ENCODE measurements at regions not wholly inside any gene's neighbourhood (a gene's known extent, or its start where the extent isn't known, plus 50 kb on each side); places are given as distances from the start of the nearest gene placed in this dataset.

DNA sequence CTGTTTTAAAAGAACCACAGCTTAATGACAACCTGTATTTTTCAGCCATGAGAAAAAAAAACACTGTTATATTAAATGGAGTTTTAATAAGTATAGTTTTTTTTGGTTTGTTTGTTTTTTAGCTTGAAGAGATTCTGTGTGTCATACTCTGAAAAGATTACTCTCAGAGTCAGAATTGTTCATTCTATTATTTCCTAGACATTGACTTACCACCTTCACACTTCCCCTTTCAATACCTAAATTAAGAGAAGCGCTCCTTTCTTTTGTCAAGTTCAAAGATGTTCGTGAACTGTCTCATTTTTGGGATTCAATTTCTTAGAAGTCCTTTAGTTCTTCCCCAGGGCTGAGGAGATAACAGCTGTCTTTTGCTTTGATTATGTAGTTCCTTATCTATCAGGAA, 1201.6 kb upstream of the NUDT12 start:
- DNase-seq, result no peak

DNA sequence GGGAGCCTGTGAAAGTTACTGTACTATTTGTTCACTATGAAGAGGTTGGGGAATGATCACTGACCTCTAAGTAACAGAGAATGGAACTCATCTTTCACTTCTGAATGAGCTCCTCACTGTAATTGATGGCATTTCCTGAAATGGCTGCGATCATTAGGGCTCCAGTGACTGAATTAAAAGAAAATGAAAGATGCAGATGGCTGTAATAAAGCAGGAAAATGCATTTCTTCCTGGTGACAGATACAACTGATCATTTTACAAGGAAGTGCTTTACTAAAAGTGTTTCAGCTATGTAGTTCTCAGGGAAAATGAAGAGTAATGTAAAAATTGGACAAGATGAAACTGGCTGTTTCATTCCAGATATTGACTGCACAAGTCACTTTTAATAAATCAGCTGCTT, 1200.6 kb upstream of the NUDT12 start:
- no peak for DNase-seq

DNA sequence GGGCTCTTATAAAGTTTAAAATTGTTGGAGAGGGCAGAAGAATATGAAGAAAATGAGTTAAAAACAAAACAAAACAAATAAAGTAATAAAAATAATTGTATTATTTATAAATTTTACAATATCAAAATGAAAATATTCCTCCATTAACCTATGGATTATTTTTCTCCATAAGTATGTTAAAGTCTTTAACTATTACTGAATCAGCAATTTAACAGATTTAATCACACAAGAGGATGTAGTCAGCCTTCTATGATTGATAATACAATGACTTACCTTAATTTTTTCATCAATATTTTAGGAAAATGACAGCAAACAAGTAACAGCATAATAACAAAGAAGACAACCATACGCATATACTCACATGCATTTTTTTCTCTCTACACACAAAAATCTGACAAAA, 1195.3 kb upstream of the NUDT12 start:
- no peak for DNase-seq

DNA sequence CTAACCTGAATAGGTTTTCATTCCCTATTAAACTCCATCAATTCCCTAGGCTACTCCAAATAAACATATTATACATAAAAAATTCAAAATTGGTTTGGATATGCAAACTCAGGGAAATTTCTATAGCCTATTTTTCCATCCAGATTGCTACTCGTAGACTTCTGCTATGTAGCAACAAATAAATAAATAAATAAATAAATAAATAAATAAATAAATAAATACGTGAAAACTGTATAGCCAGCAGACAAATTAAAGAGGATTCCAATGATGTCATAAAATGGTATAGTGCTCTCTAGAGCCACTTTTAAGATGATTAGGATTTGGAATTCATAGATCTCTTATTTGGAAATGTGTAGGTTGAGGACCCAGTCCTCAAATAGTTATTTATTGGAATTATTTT, 1193.2 kb upstream of the NUDT12 start:
- DNase-seq, result no peak

DNA sequence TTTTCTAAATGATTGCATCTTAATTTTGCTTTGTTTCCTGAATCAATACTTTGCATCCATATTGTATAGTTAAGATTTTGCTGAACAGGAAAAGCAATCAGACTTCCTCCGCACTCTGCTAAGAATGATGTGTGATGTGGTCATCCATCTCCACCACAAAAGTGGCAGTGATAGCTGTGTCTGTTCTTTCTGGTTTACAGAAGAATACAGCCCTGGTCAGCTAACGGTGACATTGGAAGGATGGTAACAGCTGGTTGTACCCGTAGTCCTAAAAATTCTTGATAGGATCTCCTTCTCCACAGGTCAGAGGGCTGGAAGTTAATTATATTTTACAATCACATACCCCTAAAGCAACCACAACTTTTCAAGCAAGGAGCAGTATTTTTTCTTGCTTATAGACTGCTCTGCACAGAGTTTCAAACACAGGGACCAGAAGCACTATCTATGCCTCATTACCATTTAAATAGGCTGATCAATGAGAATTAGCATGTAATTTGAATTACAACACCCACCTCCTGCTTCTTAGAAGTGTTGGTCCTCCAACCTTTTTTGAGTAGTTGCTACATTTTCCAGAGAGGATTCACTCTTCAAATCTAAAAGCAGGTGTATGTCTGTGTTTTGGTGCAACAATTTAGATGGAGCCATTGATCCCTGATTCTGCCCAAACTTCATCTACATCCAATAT, 1191.9 kb upstream of the NUDT12 start:
- no peak for DNase-seq

DNA sequence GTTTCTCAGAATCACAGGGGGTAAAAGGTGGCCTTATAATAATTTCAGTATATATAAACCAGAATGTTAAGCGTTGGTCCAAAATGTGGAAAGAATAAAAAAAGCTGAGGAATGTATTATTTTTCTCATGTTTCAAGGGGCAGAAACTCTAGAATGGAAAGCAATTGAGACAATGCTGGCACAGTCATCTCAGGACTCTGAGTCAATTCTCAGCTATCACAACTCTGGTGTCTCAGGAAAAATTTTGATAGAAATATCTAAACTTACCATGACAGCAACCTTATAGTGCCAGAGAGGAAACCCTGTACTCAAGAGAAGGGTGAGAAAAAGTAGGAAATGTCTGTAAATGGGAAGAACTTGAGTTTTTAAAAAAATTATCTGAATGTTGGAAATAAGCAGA, 1189.4 kb upstream of the NUDT12 start:
- no peak for DNase-seq

DNA sequence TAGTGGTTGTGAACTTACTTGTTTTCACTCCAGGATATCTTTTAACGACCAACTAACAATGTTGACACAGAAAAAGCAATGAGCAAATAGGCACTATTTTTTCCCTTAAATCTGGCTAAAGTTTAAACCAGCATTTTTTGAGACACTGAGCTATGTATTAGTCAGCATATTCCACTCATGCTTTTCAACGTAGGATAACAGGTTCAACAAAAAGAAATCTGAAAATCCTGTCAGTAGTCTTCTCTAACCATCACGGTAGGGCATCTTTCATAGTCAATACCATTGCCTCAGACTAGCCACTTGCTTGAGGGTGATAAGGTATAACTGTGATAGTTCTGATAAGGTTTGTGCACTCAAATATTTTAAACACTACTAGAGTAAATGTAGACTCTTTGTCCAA, 1177.3 kb upstream of the NUDT12 start:
- DNase-seq, result no peak

DNA sequence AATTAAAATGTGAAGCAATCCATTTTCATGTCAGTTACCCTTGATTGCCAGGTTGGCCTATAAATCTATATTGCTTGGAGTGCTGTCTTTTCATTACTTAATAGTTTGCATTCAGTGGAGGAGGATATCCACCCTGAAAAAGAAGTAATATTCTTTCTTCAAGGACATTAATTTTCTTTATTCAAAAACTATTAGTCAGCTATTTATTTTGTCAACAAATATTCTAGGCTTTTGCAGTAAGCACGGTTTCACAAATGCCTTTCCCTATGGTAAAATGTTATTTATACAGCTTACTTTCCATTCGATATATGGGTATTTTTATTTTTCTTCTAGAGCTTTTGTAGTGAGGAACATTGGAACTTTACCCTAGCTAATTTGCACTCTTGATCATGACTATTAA, 1176.9 kb upstream of the NUDT12 start:
- DNase-seq, result no peak

DNA sequence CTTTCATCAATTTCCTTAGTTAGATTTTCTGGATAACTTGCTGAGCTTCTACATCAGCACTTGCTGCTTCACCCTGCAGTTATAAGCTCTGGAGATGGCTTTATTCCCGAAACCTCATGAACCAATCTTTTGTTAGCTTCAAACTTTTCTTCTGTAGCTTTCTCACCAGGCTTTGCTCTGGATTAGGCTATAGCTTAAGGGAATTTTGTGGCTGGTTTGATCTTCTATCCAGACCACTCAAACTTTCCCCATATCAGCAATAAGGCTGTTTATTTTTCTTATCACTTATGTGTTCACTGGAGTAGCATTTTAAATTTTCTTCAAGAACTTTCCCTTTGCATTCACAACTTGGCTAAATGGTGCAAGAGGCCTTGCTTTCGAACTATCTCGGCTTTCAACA, 1173.5 kb upstream of the NUDT12 start:
- no peak for DNase-seq

DNA sequence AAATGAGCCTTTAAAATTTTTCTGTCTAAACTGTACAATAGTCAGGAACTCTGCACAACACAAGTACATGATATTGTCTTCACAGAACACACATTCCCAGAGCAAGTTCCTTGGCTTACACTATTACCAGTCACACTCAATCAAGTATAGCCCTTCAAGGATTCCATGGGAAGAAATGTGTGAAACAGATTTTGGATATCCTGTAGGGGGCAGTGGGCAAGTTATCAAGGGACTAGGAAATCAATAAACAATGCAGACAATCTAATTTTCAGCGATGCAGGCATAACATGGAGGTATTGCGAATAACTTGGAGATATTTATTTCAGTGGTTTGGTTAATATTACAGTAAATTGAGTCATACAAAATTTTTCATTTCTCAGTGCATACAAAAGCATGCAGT, 1171.5 kb upstream of the NUDT12 start:
- no peak for DNase-seq

DNA sequence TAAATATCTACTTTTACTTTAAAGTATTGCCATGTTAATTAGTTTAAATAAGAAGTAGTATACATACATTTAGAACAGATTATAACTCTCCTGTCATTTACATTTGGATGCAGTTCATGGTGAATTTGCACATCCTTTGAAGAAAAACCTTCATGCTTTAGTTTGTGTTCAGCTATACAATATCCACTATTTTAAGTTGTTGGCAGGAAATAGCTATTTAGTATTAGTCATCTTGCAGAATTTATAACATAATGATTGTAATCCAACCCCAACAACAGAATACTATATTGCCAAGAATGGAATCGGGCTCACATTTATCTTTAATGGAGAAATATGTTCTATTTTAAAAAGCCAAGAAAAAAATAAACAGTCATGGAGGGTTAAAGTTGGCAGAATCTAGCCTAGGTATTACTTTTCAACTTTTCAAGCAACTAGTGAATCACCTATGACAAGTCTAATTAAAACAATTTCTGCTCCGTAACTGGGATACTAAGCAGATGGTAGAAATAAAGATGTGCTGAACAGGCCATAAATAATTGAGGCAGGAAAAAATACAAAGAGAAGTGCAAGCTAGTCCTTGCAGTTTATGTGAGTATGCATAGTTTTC, 1170.6 kb upstream of the NUDT12 start:
- no peak for DNase-seq

DNA sequence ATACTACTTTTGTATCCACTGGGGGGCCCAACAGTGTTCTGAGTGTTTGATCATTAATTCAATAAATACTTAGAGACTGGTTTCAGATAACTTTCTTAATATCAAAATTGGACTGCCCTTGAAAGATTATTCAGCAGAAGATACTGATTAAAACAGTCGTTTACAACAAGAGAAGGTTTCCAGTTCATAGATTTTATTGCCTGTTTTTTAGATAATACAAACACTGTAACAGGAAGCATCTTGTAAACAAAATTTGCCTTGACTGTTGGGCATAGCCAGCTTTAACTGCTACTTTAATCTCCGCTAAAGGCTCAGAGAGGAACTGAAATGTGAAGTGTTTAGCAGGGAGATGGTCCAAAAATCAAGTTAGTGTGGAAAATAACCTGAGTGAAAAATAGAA, 1168.7 kb upstream of the NUDT12 start:
- DNase-seq, result no peak

DNA sequence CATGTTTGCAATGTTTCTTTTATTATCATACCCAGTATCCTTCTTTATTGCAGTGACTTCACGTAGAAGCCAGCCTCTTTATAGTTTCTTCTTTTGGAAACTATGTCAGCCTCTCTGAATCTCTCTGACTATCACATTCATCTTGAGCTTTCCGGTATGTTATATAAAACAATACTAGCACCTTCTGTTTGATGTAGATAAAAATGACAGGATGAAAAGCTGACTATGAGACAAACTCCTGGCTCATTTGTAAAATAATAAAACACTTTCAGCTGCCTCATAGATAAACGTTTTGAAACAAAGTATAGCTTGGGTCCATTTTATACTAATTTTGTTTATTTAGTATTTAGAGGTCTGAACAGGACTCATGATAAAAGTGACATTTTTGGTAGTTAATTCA, 1145.4 kb upstream of the NUDT12 start:
- no peak for DNase-seq

DNA sequence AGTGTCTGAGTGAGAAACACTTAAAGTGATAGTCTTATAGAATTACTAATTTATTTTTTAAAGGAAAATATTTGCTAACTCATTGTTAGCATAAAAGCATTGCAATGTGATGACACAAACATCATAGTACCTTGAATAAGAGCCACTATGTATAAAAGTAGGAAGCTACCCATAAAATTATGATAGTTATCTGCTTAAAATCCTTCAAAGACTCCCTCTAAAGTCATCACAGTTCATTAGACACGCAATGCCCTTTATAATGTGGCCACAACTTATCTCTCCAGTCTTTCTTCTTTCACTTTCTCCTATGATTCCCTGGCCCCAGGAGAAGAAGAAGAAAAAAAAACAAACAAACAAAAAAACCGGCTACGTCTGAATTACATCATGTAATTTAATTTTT, 1144.0 kb upstream of the NUDT12 start:
- DNase-seq, result no peak

DNA sequence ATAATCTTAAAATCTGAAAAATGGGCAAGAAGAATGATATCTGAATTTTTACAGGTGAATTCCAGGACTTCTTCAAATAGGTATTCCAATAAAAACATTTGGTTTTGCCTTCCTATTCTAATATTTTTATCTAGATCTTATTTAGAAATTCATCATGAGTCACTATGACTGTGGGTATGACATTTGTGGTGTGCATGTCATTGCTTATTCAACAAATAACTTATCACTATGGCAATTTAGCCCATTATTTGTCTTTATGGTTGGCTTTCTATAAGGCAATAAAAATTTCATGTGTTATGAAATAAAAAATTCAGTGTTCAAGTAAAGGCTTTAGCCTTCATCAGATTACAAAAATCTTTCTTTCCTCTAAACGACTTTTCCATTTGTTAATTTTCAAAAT, 1139.6 kb upstream of the NUDT12 start:
- no peak for DNase-seq

DNA sequence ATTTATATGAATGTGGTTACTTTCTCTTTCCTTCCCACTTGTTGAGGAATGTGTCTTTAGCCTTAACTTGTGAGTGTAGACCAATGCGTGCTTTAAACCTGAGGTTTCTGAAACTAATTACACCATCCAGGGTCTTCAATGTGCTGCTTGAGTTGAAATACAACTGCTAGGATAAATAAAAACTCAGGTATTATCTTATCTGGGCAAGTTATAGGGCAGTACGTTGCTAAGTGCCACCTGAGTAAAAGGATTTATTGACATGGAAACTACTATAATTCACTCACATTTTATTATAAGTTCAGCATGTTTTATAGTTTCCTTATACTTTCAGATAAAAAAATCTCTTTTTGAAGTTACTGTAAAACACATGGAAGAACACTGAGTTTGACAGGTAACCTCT, 1136.8 kb upstream of the NUDT12 start:
- no peak for DNase-seq

DNA sequence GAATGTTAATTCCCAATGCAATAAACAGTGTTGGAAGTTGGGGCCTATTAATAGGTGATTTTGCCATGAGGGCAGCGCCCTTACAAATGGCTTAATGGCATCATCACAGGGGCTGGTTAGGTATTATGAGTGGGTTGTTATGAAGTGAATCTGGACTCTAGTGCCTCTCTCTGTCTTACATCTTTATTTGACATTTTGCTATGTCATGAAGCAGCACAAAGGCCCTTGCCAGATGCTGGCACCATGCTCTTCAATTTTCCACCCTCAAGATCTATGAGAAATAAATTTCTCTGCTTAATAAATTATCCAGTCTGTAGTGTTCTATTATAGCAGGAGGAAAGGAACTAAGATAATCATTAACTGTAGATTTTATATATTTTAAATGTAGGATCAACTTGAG, 1098.7 kb upstream of the NUDT12 start:
- DNase-seq, result no peak

DNA sequence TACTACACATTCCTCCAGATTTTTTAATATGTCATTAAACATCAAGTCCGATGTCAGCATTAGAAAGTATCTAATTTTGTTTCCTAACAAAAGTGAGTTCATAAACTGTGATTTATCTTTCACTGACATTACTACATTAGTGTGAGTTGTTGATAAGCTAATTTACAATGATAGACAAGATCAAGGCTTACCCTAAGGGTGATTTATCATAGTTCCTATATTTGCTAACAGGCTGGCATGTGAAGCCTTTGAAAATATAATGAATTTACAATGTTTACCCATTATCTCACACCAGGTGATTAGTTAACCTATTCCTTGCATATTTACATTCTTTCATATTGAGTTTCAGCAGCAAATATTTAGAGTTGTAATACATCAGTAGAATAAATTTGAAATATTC, 1096.9 kb upstream of the NUDT12 start:
- no peak for DNase-seq

DNA sequence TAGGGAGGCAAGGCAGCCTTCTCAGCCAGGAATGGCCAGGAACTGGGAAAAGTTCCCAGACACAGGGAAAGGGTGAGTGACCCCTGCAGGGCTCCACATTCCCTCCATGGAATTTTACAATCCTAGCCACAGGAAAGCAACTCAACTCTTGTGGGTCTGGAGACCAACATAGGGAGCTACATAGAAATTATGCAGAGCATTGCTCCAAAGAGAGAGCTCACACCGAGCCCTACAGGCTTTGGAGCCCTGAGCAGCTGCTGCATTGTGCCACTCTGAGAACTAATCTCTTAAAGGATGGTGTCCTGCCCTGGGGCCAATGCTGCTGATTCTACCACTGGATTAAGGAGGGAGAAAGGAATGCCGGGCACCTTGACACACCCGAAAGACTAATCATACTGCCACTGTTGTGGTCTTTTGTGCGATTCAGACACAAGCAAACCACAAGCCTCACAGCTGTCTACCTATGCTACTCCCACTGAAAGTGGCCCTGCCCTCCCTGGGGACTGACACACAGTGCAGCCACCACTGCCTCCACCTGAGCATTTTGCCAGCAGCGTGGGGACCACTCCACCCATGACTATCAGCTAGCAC, 1089.8 kb upstream of the NUDT12 start:
- no peak for DNase-seq

DNA sequence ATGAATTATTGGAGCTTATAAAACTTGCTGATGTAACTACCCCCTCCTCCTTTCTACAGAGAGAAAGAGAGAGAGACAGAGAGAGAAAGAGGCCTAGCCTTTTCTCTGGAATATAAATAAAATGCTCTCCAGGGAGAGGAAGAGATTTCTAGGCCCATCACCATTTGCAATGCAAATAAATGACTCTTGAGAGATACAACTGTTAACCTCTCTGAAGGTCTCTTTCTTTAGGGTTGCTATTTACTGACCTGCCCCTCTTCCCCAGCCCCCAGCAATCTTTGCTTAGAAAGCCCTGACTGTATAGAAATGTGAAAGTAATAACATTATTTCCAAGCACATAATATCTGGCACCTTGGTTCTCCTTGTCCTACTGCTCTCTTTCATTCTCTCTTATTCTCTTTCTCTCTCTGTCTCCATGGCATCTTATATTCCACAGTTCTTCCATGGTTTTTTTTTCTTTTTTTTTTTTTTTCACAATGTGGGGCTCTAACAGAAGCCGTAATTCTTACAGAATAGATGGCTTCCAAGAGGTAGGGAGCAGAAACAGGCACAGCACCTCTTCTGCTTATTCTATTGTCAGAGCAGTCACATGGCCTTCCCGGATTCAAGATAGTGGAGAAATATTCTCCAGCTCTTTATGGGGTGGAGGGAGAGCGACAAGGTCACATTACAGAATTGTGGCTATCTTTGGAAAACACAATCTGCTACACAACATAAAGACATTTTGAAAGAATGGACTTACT, 1087.9 kb upstream of the NUDT12 start:
- no peak for DNase-seq

DNA sequence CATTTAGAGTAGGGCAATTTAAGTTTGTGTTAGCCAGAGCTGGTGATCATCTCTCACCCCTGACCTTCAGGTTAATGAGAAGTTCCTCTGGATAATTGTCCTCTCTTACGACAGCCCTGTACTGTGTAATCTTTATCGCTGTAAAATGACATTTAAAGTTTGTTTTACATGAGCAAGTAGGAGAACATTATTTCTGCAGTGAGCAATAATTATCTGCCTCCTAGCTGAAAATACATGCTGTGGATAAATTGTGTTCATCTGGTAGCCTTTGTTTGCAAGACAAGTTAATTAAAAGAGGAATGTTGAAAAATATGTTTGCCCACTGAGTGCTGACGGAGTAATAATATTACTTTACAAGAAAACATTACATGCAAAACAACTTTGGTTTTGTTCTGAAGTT, 1083.8 kb upstream of the NUDT12 start:
- no peak for DNase-seq

DNA sequence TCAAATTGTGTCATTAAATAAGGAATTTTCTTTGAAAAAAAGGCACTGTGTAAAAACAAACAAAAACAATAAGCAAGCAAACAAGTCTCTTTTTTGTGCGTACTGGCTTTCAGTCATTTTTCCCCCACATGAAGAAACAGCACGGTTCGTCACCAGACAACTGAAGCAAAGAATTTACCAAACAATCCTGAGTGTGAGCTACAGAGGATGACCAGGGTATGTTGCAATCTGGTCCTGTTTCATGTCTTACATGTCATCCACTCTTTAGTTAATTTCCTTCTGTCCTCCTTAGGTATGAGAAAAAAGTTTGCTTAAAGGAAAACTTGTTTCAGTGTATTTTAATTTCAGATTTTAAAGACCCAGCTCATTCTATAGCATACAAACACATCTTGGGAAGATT, 1080.7 kb upstream of the NUDT12 start:
- DNase-seq, result no peak

DNA sequence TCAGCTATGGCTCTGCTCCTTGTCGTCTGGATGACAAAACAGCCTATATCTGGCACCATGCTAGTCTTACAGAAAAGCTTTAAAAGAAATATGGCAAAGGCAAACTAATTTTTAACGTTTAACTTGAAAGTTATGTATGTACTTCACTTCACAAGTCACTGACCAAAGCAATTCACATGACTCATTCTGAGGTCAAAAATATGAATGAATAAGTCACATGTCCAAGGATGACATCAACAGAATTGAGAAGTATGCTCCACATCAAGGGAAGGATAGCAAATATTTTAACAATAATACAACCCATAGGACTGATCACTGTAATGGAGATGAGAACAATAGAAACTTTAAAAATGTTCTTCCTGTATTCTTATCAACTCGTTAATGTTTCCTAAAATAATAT, 1072.6 kb upstream of the NUDT12 start:
- DNase-seq, result no peak

DNA sequence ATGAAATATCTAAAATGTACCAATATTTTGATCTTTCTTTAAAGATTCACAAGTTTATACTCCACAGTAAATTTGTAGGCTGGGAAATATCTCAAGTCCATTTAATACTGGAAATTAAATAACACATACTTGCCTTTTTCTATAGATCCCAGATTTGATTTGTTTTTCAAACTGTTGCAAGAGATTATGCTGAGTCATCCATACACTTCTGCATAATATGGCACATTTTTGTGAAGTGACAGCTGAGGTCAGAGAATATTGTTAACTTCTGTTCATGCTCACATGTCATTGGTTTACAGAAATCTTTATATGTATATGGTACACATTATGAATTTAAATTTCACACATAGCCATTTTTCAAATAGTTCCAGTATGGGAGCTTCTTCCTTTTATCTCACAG, 1066.3 kb upstream of the NUDT12 start:
- no peak for DNase-seq
